ENCODE measurements at regions not wholly inside any gene's neighbourhood (a gene's known extent, or its start where the extent isn't known, plus 50 kb on each side); places are given as distances from the start of the nearest gene placed in this dataset.
"Not testable (repeated sequence)": the region's sequence is repeated elsewhere in the genome, so short reads cannot be mapped to it uniquely, and the experiment has no call there.

- Mint-ChIP-seq H3K27ac (no peak overlapping the region), H3K4me3 (ENCODE audit: low read depth) (no peak overlapping the region), H3K9me3 (peaks cover 5% of the 10 kb centered on the region), H3K4me1 (ENCODE audit: low read depth) (no peaks in the 10 kb centered on the region), H3K27me3 (ENCODE audit: low read depth) (no peaks in the 10 kb centered on the region), H3K36me3 (ENCODE audit: low read depth) (no peaks in the 10 kb centered on the region)
- intact Hi-C loops (cut with micrococcal nuclease), result no loop called here
- DNase-seq (ENCODE audit: low spot score), result no peak
Measured at GRCh38 chr1:177413982-177414596, 243.3 kb downstream of the BRINP2 start.

GRCh38 chr1:177411381-177411780, 240.6 kb downstream of the BRINP2 start:
- Mint-ChIP-seq H3K27me3 (ENCODE audit: low read depth) (no peaks in the 10 kb centered on the region), H3K36me3 (ENCODE audit: low read depth) (no peaks in the 10 kb centered on the region), H3K4me3 (ENCODE audit: low read depth) (no peak overlapping the region), H3K27ac (no peak overlapping the region), H3K9me3 (peaks cover 14% of the 10 kb centered on the region), H3K4me1 (ENCODE audit: low read depth) (no peaks in the 10 kb centered on the region)
- intact Hi-C loops (cut with micrococcal nuclease), result no loop called here
- no peak for DNase-seq (ENCODE audit: low spot score)

GRCh38 chr1:177410179-177410766, 239.5 kb downstream of the BRINP2 start:
- Mint-ChIP-seq H3K9me3 (peaks cover 14% of the 10 kb centered on the region), H3K27me3 (ENCODE audit: low read depth) (no peaks in the 10 kb centered on the region), H3K4me1 (ENCODE audit: low read depth) (no peaks in the 10 kb centered on the region), H3K36me3 (ENCODE audit: low read depth) (no peaks in the 10 kb centered on the region), H3K4me3 (ENCODE audit: low read depth) (no peak overlapping the region), H3K27ac (no peak overlapping the region)
- no peak for DNase-seq (ENCODE audit: low spot score)
- intact Hi-C loops (cut with micrococcal nuclease), result no loop called here

- H3K9me3 Mint-ChIP-seq, result peaks cover 14% of the 10 kb centered on the region
- intact Hi-C loops (cut with micrococcal nuclease); H3K4me1 Mint-ChIP-seq (ENCODE audit: low read depth); DNase-seq (ENCODE audit: low spot score); H3K27ac Mint-ChIP-seq; H3K4me3 Mint-ChIP-seq (ENCODE audit: low read depth); H3K36me3 Mint-ChIP-seq (ENCODE audit: low read depth); H3K27me3 Mint-ChIP-seq (ENCODE audit: low read depth): not testable (repeated sequence)
Measured at GRCh38 chr1:177406323-177406722, 235.6 kb downstream of the BRINP2 start.

- Mint-ChIP-seq H3K4me1 (ENCODE audit: low read depth) (no peaks in the 10 kb centered on the region), H3K9me3 (peaks cover 12% of the 10 kb centered on the region), H3K27ac (no peak overlapping the region), H3K4me3 (ENCODE audit: low read depth) (no peak overlapping the region), H3K36me3 (ENCODE audit: low read depth) (no peaks in the 10 kb centered on the region), H3K27me3 (ENCODE audit: low read depth) (no peaks in the 10 kb centered on the region)
- intact Hi-C loops (cut with micrococcal nuclease), result no loop called here
- no peak for DNase-seq (ENCODE audit: low spot score)
Measured at GRCh38 chr1:177392336-177392735, 221.6 kb downstream of the BRINP2 start.

GRCh38 chr1:177385760-177386698, 215.3 kb downstream of the BRINP2 start:
- H3K36me3 Mint-ChIP-seq (ENCODE audit: low read depth), result no peaks in the 10 kb centered on the region
- no peak for DNase-seq (ENCODE audit: low spot score)
- H3K4me1 Mint-ChIP-seq (ENCODE audit: low read depth), result no peaks in the 10 kb centered on the region
- H3K9me3 Mint-ChIP-seq, result peaks cover 17% of the 10 kb centered on the region
- H3K27ac Mint-ChIP-seq, result no peak overlapping the region
- no peak overlapping the region for H3K4me3 Mint-ChIP-seq (ENCODE audit: low read depth)
- no peaks in the 10 kb centered on the region for H3K27me3 Mint-ChIP-seq (ENCODE audit: low read depth)
- intact Hi-C loops (cut with micrococcal nuclease), result no loop called here

GRCh38 chr1:177384461-177384860, 213.7 kb downstream of the BRINP2 start:
- no peak overlapping the region for H3K27ac Mint-ChIP-seq
- intact Hi-C loops (cut with micrococcal nuclease), result no loop called here

GRCh38 chr1:177383715-177384114, 213.0 kb downstream of the BRINP2 start:
- Mint-ChIP-seq H3K4me3 (ENCODE audit: low read depth) (no peak overlapping the region), H3K27me3 (ENCODE audit: low read depth) (no peaks in the 10 kb centered on the region), H3K27ac (no peak overlapping the region), H3K36me3 (ENCODE audit: low read depth) (no peaks in the 10 kb centered on the region), H3K4me1 (ENCODE audit: low read depth) (no peaks in the 10 kb centered on the region), H3K9me3 (peaks cover 17% of the 10 kb centered on the region)
- intact Hi-C loops (cut with micrococcal nuclease), result no loop called here
- no peak for DNase-seq (ENCODE audit: low spot score)

More at GRCh38 chr1:177384461-177384860, 213.7 kb downstream of the BRINP2 start:
- Mint-ChIP-seq H3K9me3 (peaks cover 17% of the 10 kb centered on the region), H3K4me3 (ENCODE audit: low read depth) (no peak overlapping the region), H3K27me3 (ENCODE audit: low read depth) (no peaks in the 10 kb centered on the region), H3K4me1 (ENCODE audit: low read depth) (no peaks in the 10 kb centered on the region), H3K36me3 (ENCODE audit: low read depth) (no peaks in the 10 kb centered on the region)
- no peak for DNase-seq (ENCODE audit: low spot score)

- intact Hi-C loops (cut with micrococcal nuclease), result no loop called here
- Mint-ChIP-seq H3K27ac (no peak overlapping the region), H3K4me1 (ENCODE audit: low read depth) (no peaks in the 10 kb centered on the region)
Measured at GRCh38 chr1:177377866-177378265, 207.1 kb downstream of the BRINP2 start.

GRCh38 chr1:177368255-177368654, 197.5 kb downstream of the BRINP2 start:
- Mint-ChIP-seq H3K27ac (no peak overlapping the region), H3K4me1 (ENCODE audit: low read depth) (no peaks in the 10 kb centered on the region), H3K9me3 (peaks cover 5% of the 10 kb centered on the region), H3K4me3 (ENCODE audit: low read depth) (no peak overlapping the region), H3K36me3 (ENCODE audit: low read depth) (no peaks in the 10 kb centered on the region), H3K27me3 (ENCODE audit: low read depth) (no peaks in the 10 kb centered on the region)
- intact Hi-C loops (cut with micrococcal nuclease), result no loop called here
- no peak for DNase-seq (ENCODE audit: low spot score)

More at GRCh38 chr1:177377866-177378265, 207.1 kb downstream of the BRINP2 start:
- DNase-seq (ENCODE audit: low spot score), result no peak
- Mint-ChIP-seq H3K36me3 (ENCODE audit: low read depth) (no peaks in the 10 kb centered on the region), H3K9me3 (peaks cover 18% of the 10 kb centered on the region), H3K27me3 (ENCODE audit: low read depth) (no peaks in the 10 kb centered on the region), H3K4me3 (ENCODE audit: low read depth) (no peak overlapping the region)

GRCh38 chr1:177366091-177366490, 195.3 kb downstream of the BRINP2 start:
- H3K4me1 Mint-ChIP-seq (ENCODE audit: low read depth), result no peaks in the 10 kb centered on the region
- no peak overlapping the region for H3K27ac Mint-ChIP-seq
- DNase-seq (ENCODE audit: low spot score), result no peak
- no peaks in the 10 kb centered on the region for H3K27me3 Mint-ChIP-seq (ENCODE audit: low read depth)
- H3K36me3 Mint-ChIP-seq (ENCODE audit: low read depth), result no peaks in the 10 kb centered on the region
- H3K4me3 Mint-ChIP-seq (ENCODE audit: low read depth), result no peak overlapping the region
- intact Hi-C loops (cut with micrococcal nuclease), result no loop called here
- H3K9me3 Mint-ChIP-seq, result peaks cover 5% of the 10 kb centered on the region

GRCh38 chr1:177360791-177361190, 190.0 kb downstream of the BRINP2 start:
- H3K4me3 Mint-ChIP-seq (ENCODE audit: low read depth), result no peak overlapping the region
- no peak overlapping the region for H3K27ac Mint-ChIP-seq
- H3K36me3 Mint-ChIP-seq (ENCODE audit: low read depth), result no peaks in the 10 kb centered on the region
- no peaks in the 10 kb centered on the region for H3K27me3 Mint-ChIP-seq (ENCODE audit: low read depth)
- no peaks in the 10 kb centered on the region for H3K9me3 Mint-ChIP-seq
- no peak for DNase-seq (ENCODE audit: low spot score)
- intact Hi-C loops (cut with micrococcal nuclease), result no loop called here
- no peaks in the 10 kb centered on the region for H3K4me1 Mint-ChIP-seq (ENCODE audit: low read depth)

Data from activated T-helper 2 cell treated with anti-CD3 and anti-CD28 coated beads, Interferon-gamma antibody, Interleukin-2, Interleukin-4, amounts not matched to agents 10 μg/mL and 5 μg/mL and 100 μg/mL, durations not matched to agents 14 hours and 24 hours and 36 hours (primary cell).